Fibroblast of upper back skin (primary cell): ENCODE measurements at regions not wholly inside any gene's neighbourhood (a gene's known extent, or its start where the extent isn't known, plus 50 kb on each side); places are given as distances from the start of the nearest gene placed in this dataset.
"Not testable (repeated sequence)": the region's sequence is repeated elsewhere in the genome, so short reads cannot be mapped to it uniquely, and the experiment has no call there.

Experiments used
- DNase-seq: peaks from one replicate; pipeline ENCODE4 v3.0.0-alpha.2; 2013

DNA sequence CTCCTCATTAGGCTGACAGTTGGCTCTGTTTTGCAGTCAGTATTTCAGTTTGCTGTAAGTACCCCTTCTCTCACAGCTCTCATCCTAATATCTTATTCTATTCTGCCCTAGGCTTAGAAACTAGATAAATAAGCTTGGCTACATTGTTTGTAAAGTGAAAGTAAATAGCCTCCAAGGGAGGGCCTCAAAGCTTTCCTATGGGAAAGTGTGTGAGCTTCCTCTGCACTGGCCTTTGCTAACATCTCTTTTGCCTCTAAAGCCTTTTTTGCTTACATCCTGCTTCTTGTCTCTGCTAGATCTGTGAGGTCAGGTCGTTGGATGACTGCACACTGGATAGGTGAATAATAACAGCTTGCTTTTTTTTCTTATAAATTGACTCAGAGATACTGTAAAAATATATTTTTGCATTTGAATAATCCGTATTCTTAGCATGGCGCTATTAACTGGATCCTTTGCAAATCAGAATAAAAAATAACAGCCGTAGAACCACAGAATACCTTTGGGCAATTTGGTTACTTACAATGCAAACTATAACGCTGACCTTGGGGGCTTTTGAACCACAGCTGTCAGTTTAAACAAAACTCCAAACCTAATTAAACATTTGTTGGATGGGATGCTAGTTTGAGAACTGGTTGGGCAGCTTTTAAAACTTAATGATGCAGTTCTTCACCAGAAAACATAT lies 55.1 kb downstream of the TTC6 start:
- DNase-seq: no peak

DNA sequence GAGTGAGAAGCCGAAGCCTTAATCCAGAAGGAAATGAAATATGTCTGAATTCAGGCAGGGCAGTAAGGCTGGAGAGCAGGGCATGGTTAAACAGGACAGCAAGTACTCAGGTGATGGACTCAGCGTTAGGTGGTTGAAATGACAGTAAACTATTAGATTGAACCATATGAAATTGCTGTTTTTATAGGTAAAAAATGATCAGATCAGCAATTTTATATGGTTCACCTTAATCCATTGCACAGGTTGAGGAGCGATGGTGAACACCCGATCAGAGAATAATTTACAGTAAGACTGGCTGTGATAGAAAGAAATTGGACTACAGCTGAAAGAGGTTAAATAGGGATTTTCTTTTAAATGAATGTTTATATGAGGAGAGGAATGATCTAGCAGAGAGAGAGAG lies 56.6 kb downstream of the TTC6 start:
- no peak for DNase-seq

DNA sequence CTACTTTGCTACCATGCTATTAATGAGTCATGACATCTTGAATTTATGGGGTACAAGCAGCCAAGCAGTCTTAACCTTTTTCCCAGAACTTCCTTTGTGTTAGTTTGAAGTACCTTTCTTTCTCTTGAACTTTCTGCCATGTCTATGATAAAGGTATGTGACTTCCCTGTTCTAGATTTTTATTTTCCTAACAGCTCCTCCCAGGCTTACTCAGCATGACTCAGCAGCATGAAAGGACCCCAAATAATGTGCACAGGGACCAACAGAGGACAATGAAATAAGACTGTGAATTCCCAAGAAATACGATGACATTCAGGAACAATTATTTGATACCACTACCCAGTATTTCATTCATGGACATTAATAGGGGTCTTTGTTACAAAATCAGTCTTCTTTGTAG lies 60.0 kb downstream of the TTC6 start:
- DNase-seq: peak; percentile 8

DNA sequence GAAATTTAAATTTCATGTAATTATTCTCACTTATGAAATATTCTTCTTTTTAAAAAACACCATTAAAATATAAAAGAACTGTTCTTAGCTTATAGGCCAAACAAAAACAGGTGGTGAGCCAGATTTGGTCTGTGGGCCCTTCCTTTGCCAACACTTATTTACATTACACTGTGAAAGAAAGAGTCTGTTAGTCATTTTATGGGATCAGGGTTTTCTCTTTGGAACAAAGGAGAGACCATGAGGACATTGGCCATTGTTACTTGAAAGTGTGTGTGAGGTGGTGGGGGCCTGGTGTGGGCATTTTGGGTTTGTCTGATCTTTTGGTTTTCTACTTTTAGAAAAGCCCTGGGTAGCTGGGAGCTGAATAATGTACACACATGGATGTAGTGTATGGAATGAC lies 62.7 kb downstream of the TTC6 start:
- DNase-seq: no peak

DNA sequence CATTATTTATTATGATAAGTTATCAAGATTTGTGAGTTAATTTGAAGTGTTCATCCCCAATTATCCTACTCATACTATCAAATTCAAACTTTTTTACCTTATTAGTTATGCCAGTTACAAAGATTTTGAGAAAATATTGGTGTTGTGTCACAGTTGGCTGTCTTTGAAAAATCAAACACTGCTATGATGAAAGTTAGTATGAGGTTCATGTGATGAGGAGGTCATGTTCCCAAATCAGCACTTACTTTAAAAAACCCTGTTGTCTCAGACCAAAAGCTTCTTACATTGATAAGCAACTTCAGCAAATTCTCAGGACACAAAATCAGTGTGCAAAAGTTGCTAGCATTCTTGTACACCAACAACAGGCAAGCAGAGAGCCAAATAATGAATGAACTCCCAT lies 68.1 kb downstream of the TTC6 start:
- no peak for DNase-seq

DNA sequence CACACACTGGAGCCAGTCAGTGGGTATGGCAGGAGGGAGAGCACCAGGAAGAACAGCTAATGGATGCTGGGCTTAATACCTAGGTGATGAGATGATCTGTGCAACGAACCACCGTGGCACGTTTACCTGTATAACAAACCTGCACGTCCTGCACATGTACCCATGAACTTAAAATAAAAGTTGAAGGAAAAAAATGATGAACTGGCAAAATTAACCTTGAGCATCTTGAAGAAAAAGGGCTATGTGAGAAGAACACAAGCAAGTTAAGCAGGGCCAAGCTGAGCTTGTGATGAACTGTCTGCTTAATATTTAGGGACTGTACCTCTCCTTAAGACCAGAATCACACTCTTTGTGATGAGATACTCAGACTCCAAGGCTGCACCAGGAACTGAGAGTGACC lies 70.0 kb downstream of the TTC6 start:
- DNase-seq: no peak

DNA sequence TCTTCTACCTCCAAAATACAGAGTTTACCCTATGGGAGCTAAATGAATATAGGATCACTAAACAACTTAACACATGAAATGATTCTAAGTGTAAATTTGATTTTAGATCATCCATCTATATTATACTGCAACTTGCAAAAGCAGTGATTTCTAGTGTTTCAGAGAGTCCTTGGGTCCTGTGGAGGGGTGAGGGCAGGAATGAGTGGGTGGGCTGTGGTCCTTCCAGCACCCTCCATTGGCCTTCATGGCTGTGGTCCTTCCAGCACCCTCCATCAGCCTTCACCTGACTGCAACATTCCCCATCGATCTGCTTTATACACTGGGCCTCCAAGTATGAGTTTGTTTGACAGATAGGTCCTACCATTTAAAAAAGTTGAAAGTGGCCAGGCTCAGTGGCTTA lies 70.5 kb downstream of the TTC6 start:
- no peak for DNase-seq

DNA sequence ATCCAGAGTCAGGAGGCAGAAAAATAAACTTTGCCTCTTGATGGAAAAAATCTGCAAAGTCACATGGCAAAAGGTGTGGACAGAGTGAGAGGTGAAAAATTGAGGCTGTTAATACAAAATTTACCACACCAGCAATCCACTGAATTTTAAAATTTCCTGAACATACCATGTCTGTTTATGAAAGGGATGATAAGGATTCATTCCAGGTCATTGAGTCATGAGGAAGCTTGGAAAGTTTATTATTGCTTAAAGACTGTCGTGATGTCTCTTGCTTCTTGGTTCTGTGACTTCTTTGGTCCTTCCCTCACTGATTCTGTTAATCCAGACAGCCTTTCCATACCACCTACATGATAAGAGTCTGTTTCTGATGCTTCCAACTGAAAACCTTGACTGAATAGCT lies 73.2 kb downstream of the TTC6 start:
- DNase-seq: peak; percentile 16

DNA sequence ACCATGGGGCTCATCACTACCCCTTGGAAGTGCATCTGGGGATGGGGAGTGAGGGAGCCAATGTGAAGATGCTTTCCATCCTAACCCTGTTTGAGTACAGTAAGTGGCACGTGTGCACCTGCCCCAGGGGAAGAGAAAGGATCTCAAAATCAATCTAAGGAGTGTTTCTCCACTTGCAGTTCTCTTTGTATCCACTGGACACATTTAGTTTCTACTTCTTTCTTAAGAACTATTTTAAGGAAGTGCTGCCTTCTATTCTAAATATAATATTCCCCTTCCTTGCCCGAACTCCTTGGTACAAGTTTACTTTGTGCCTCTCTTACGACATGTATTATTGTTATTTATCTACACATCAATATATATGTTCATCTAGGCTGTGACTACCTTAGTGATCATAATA lies 73.8 kb downstream of the TTC6 start:
- no peak for DNase-seq

DNA sequence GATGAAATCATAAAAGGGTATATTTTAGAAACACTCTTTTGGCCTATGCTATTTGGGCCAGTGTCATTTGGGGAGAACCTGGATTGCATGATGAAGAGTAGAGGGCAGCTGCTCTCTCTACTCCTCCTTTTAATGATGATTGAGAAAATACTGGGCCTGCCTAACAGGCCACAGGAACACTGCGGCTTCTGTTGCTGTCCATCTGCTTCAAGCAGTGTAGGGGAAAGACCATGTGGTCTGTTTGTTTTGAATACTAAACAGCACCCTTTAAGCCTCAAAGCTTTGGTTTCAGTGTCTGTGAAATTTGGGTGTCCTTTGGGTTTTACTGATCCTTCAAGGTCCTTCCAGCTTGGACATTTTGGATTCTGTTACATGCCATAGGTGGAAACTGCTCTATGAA lies 78.0 kb downstream of the TTC6 start:
- DNase-seq: no peak

DNA sequence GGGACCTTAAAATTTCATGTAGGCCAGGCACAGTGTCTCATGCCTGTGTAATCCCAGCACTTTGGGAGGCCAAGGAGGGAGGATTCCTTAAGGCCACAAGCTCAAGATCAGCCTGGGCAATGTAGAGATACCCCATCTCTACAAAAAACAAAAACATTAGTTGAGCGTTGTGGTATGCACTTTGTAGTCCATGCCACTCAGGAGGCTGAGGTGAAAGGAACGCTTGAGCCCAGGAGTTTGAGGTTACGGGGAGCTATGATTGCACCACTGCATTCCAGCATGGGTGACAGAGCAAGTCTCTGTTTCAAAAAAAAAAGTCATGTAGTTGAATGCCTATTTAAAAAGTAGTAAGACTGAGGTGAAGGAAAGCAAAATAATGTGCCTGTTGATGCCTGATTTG lies 83.5 kb downstream of the TTC6 start:
- DNase-seq: peak; percentile 1

DNA sequence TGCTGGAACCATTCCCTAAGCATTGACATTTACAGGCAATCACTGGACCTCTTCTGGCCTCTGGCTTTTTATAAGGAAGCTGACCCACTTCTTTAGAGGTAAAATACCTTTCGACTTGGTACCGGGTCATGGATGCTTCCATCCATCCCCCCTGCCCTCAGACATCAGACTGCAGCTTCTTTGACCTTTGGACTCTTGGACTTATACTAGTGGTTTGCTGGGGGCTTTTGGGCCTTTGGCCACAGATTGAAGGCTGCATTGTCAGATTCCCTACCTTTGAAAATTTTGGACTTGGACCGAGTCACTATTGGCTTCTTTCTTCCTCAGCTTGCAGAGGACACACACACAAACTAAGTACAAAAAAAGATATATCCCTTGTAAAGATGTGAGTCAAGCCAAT lies 86.1 kb downstream of the TTC6 start:
- no peak for DNase-seq

DNA sequence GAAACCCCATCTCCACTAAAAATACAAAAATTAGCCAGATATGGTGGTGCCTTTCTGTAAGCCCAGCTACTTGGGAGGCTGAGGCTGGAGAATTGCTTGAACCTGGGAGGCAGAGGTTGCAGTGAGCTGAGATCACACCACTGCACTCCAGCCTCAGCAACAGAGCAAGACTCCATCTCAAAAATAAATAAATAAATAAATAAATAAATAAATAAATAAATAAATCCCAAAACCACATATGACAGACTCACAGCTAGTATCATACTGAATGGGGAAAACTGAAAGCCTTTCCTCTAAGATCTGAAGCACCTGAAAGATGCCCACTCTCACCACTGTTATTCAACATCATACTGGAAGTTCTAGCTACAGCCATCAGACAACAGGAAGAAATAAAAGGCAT lies 97.3 kb downstream of the TTC6 start:
- DNase-seq: not testable (repeated sequence)

DNA sequence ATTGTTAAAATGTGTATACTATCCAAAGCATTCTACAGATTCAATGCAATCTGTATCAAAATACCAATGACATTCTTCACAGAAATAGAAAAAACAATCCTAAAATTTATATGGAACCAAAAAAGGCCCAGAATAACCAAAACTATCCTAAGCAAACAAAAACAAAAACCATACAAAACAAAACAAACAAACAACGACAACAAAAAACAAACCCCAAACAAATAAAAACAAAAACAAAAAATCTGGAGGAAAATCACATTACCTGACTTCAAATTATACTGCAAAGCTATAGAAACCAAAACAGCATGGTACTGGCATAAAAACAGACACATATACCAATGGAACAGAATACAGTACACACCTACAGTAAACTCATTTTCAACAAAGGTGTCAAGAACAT lies 98.0 kb downstream of the TTC6 start:
- DNase-seq: not testable (repeated sequence)

DNA sequence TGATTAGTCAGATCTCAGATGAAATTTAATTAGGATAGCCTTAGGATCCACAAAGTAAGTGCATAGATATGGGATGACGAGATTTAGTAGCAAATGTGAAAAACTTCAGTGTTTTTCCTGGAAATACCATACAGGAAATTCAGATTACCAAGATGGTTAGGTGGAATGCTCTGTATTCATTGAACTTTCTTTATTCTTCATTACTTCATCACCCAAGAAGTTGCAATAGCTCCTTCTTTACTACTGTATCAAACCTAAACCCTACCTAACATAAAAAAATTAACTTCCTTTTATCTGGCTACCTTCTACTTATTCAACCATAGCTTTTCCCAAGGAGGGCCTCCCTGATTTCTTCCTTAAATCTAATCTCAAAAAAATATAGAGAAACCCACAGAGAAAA lies 100.4 kb downstream of the TTC6 start:
- peak; percentile 36 for DNase-seq

DNA sequence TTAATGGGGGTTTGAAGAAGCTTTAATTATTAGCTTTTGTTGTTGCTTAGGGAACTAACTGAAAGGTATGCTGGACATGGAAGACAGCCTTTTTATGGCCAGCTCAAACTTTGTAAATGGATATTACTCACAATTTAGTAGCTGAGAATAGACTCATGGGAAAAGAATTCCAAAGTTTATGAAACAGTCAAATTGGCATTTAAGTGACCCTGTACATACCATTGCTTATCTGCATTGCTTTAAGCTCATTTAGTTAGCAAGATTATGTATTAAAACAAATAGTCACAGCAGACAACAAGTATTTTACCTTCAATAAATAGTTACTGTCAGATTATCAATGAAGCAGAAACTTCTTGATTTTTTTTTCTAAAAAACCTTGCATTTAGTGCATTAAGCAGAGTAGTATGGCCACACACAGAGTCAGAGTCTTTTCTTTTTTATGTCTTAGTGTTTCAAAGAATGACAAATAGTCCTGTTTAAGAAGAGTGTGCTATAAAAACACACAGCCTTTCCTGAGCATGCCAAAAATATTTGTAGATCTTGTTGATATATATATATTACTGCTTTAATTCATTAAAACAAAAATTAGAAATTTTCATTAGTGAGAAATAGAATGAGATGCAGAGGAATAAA lies 102.2 kb downstream of the TTC6 start:
- DNase-seq: peak; percentile 67

DNA sequence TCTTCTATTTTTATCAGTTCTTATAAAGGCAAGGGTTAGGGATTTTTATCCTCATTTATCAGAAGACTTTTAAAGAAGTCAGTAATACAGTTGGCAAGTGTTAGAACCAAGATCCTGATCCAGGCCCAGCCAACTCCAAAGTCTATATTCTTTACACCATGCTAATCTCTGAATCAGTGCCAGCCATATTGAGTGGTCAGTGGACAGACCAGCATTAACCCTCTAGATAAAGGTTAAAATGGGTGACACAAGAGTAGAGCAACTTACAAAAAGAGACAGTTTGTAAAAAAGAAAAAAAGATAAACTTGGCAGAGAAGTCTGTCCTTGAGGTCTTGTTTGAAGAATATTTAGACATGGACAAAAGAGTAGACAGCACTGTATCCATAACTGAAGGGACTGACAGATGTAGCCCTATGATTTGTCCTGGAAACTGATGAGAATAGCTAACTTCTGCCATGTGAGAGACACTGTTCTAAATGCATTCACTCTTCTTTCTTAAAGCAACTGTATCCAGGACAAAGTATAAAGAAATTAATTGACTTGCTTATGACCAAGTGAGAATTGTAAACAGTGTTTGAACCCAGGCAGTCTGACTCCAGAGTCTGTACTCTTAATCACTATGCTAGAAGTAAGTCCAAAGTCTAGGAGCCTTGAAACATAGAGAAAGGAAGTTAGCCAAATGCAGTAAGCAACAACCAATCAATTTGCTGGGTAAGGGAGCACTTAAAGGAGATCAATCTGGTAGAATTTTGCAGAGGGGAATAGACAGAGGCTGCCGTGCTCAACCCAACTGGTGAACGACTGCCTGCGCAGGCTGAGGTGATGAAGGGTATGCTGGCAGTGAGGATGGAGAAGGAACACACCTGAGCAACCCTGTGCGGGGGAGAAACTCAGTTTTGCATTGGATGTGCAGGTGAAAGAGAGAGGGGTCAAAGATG lies 103.7 kb downstream of the TTC6 start:
- no peak for DNase-seq

DNA sequence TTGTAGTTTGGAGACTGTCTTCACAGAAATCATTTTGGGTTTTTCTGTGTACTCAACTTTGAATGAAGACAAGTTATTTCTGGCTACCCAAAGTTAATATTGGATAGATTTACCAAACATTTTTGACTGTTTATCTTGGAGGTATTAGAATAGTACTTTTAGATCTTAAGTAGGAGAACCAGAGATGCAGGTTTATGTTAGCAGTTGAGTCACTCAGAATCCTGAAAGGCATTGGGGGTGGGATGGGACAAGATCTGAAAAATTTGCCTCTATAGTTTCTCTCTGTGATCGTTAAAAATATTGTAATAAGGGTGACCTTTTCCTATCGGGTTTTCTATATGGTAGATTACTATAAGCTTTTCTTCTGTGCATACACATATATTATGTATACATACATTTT lies 112.3 kb downstream of the TTC6 start:
- no peak for DNase-seq

DNA sequence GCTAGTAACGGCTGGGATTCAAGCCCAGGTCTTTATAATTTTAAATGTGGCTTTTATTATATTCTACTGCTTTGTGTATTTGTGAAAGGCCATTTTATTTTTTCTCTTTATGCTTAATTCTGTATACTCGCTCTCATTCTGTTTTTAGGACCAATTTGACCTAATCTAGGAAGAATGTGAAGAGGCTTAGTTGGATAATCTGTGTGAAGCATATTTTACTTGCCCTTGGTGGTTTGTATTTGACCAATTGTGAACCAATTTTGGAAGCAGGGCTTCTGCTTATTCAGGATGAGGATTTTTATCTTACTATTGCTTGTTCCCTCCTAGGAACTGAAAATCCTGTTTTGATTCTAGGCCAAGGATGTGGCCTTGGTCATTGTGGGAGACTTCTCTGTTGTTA lies 113.1 kb downstream of the TTC6 start:
- DNase-seq: peak; percentile 34

DNA sequence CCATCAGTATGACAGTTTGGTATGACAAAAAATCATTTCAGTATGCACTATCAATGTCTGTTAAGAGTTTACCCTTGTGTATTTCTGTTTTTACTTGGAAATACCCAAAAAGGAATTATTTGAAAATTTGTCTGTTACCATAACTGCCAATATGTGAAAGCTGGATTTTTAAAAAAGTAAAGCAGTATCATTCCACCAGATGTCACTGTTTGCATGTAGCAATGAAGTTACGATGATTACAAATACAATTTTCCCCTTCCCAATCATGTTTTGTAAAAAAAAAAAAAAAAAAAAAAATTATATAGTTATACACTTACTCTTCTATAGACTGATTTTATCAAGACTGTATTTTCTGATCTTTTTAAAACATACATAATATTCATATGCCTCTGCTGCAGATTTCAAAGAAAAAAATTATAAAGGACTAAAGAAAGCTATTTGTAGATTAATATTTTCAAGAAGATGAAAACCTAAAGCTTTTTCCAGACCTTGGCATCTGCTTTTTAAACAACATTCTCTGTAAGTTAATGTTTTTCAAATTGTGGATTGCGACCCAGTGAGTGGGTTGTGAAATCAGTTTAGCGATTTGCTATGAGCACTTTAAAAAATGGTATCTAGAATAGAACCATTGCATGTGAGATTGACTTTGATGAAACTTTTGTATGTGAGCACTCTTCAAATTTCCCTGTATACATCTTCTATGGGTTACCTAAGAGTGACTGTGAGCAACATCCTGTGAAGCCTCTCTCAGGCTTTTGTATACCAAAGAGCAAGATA lies 114.2 kb downstream of the TTC6 start:
- peak; percentile 29 for DNase-seq

DNA sequence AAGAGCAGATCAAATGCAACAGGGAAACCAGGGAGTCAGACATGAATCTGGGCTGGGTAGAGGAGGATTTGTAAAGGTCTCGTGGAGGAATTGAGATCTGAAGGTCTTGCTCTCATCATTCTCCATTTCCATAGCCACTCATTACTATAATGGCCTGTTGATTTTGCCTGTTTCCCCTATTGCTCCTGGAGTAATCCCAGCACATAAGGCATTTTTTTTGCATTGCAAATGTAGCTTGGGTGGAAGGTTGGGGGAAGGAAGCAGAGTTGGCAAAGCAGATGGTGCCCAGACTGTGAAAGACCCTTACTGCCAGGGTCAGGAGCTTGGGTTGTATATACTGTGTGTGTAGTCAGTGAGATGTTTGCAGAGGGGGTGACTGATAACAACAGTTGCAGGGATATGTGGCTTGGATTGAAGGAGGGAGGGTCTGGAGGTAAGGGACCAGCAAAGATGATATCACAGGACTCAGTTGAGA lies 116.0 kb downstream of the TTC6 start:
- DNase-seq: no peak

DNA sequence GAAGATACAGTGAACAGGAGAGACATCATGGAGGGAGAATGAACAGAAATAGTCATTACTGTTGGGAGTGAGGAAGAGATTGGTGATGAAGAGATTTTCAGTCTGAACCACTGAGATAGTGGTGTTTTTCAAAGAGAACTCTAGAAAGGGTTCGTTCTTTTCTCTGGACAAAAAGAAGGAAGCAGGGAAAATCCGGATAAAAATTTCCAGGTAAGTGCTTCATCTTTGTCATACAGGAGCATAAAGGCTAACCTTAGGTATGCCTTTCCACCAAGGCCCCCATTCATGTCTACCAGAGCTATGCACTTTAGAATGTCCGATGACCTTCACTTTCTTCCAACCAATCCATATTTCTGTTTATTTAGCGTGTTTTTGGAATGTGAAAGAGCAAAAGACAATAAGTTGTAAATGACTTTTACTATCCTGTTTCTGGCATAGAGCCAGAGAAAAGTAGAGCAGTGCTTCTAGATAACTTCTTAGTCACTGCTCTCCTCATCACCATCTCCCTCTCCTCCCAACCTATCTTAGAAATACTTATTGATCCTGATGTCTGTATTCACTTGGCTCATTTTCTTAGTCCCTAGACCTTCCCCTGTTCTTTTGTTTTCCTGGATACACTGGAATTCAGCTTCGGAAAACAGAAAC lies 116.5 kb downstream of the TTC6 start:
- no peak for DNase-seq

DNA sequence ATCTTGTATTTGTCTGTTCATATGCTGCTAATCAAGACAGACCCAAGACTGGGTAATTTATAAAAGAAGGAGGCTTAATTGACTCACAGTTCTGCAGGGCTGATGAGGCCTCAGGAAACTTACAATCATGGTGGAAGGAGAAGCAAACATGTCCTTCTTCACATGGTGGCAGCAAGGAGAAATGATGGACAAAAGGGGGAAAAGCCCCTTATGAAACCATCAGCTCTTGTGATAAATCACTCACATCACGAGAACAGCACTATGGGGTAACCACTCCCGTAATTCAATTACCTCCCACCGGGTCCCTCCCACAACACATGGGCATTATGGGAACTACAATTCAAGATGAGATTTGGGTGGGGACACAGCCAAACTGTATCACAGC lies 117.0 kb downstream of the TTC6 start:
- DNase-seq: not testable (repeated sequence)
